Esophagus squamous epithelium (tissue), 4 donors: ENCODE measurements at regions not wholly inside any gene's neighbourhood (a gene's known extent, or its start where the extent isn't known, plus 50 kb on each side); places are given as distances from the start of the nearest gene placed in this dataset.
"Not testable (repeated sequence)": the region's sequence is repeated elsewhere in the genome, so short reads cannot be mapped to it uniquely, and the experiment has no call there.

Experiments
- CTCF ChIP-seq, 6 experiments: fragments of 450-650 bp in 4 of 6; fragments of 200-600 bp in 2 of 6; sonication (generic) in 2 of 6; IDR thresholded peaks; one replicate each; pipeline ENCODE4 v1.5.1; 2016 to 2019; ENCODE audit warnings: antibody characterized with exemption in 6 of 6, mild to moderate bottlenecking in 4 of 6, moderate library complexity in 4 of 6
- POLR2A ChIP-seq, 4 donors: fragments of 450-650 bp; IDR thresholded peaks; one replicate each; pipeline ENCODE4 v1.6.1; 2017; ENCODE audit warnings: antibody characterized with exemption in 4 of 4, mild to moderate bottlenecking in 4 of 4, moderate library complexity in 3 of 4

- TF ChIP-seq CTCF, POLR2A (IDR thresholded peaks at IDR 0.05): not testable (repeated sequence)
Measured at GRCh38 chr2:131774955-131775555, 247.4 kb downstream of the CCDC74A start.
